HL-60/S4 (cell line): ENCODE measurements at regions not wholly inside any gene's neighbourhood (a gene's known extent, or its start where the extent isn't known, plus 50 kb on each side); places are given as distances from the start of the nearest gene placed in this dataset.

Experiments
- in situ Hi-C: fragments of 300-500 bp; cut with MboI; formaldehyde crosslinking; loops from 2 replicates; pipeline ENCODE4 v1.14.3; 2022; ENCODE audit warnings: low sequenced_read_pairs

- in situ Hi-C loops: no loop called here
These were observed 253.8 kb upstream of the PMFBP1 start for GRCh38 chr16:72425571-72426341.

- in situ Hi-C loops: no loop called here
These were observed 252.8 kb upstream of the PMFBP1 start for GRCh38 chr16:72424757-72425156.

GRCh38 chr16:72422308-72422897 is 250.4 kb upstream of the PMFBP1 start:
- in situ Hi-C loops: no loop called here

- in situ Hi-C loops: no loop called here
These were observed 247.7 kb upstream of the PMFBP1 start for GRCh38 chr16:72419638-72420037.

GRCh38 chr16:72415379-72415778 is 243.4 kb upstream of the PMFBP1 start:
- in situ Hi-C loops: no loop called here

- in situ Hi-C loops: no loop called here
These were observed 238.5 kb upstream of the PMFBP1 start for GRCh38 chr16:72410492-72410891.

- in situ Hi-C loops: no loop called here
These were observed 237.5 kb upstream of the PMFBP1 start for GRCh38 chr16:72409423-72409822.

GRCh38 chr16:72406390-72406789 is 234.4 kb upstream of the PMFBP1 start:
- in situ Hi-C loops: no loop called here

- in situ Hi-C loops: no loop called here
These were observed 232.3 kb upstream of the PMFBP1 start for GRCh38 chr16:72404299-72404698.

GRCh38 chr16:72401084-72401361 is 229.1 kb upstream of the PMFBP1 start:
- in situ Hi-C loops: no loop called here

GRCh38 chr16:72400257-72401083 is 228.5 kb upstream of the PMFBP1 start:
- in situ Hi-C loops: no loop called here

GRCh38 chr16:72399811-72400210 is 227.9 kb upstream of the PMFBP1 start:
- in situ Hi-C loops: no loop called here

- in situ Hi-C loops: no loop called here
These were observed 225.9 kb upstream of the PMFBP1 start for GRCh38 chr16:72397876-72398275.

- in situ Hi-C loops: no loop called here
These were observed 222.6 kb upstream of the PMFBP1 start for GRCh38 chr16:72394526-72394925.

GRCh38 chr16:72389791-72390190 is 217.8 kb upstream of the PMFBP1 start:
- in situ Hi-C loops: no loop called here

GRCh38 chr16:72388007-72388406 is 216.1 kb upstream of the PMFBP1 start:
- in situ Hi-C loops: no loop called here

- in situ Hi-C loops: no loop called here
These were observed 212.7 kb upstream of the PMFBP1 start for GRCh38 chr16:72384651-72385050.

GRCh38 chr16:72380283-72380682 is 208.3 kb upstream of the PMFBP1 start:
- in situ Hi-C loops: no loop called here

GRCh38 chr16:72373201-72373600 is 201.2 kb upstream of the PMFBP1 start:
- in situ Hi-C loops: no loop called here

- in situ Hi-C loops: no loop called here
These were observed 200.4 kb upstream of the PMFBP1 start for GRCh38 chr16:72372087-72373045.
